ENCODE measurements at regions not wholly inside any gene's neighbourhood (a gene's known extent, or its start where the extent isn't known, plus 50 kb on each side); places are given as distances from the start of the nearest gene placed in this dataset.
"Not testable (repeated sequence)": the region's sequence is repeated elsewhere in the genome, so short reads cannot be mapped to it uniquely, and the experiment has no call there.

DNA sequence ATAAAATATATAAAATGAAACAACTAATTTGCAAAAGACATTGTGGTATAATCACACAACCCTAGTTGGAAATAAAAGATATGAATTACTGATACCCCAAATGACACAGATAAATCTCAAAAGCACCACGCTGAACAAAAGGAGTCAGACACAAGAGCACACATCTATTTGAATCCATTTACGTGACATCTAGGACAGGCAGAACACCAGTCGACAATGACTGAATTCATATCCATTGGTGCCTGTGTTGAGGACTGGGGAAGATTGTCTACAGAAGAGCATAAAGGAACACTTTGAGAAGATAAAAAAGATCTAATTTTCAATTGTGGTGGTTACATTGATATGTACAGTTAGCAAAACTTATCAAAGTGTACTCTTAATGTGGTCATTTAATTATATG, 874.1 kb downstream of the LTN1 start (continued):
- TF ChIP-seq SIN3B (IDR thresholded peaks at IDR 0.05; ENCODE audit: low read depth) (no peak), ZNF780A (CRISPR knock-in tag; IDR thresholded peaks at IDR 0.05) (no peak), RNF219 (CRISPR knock-in tag; IDR thresholded peaks at IDR 0.05) (no peak), TBL1XR1 (IDR thresholded peaks at IDR 0.05; ENCODE audit: low read length in 2 of 2) (no peak)
- TF ChIP-seq, protein P1, sequence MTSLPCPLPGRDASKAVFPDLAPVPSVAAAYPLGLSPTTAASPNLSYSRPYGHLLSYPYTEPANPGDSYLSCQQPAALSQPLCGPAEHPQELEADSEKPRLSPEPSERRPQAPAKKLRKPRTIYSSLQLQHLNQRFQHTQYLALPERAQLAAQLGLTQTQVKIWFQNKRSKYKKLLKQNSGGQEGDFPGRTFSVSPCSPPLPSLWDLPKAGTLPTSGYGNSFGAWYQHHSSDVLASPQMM (CRISPR knock-in tag; IDR thresholded peaks at IDR 0.05): no peak
- TF ChIP-seq, protein P2, sequence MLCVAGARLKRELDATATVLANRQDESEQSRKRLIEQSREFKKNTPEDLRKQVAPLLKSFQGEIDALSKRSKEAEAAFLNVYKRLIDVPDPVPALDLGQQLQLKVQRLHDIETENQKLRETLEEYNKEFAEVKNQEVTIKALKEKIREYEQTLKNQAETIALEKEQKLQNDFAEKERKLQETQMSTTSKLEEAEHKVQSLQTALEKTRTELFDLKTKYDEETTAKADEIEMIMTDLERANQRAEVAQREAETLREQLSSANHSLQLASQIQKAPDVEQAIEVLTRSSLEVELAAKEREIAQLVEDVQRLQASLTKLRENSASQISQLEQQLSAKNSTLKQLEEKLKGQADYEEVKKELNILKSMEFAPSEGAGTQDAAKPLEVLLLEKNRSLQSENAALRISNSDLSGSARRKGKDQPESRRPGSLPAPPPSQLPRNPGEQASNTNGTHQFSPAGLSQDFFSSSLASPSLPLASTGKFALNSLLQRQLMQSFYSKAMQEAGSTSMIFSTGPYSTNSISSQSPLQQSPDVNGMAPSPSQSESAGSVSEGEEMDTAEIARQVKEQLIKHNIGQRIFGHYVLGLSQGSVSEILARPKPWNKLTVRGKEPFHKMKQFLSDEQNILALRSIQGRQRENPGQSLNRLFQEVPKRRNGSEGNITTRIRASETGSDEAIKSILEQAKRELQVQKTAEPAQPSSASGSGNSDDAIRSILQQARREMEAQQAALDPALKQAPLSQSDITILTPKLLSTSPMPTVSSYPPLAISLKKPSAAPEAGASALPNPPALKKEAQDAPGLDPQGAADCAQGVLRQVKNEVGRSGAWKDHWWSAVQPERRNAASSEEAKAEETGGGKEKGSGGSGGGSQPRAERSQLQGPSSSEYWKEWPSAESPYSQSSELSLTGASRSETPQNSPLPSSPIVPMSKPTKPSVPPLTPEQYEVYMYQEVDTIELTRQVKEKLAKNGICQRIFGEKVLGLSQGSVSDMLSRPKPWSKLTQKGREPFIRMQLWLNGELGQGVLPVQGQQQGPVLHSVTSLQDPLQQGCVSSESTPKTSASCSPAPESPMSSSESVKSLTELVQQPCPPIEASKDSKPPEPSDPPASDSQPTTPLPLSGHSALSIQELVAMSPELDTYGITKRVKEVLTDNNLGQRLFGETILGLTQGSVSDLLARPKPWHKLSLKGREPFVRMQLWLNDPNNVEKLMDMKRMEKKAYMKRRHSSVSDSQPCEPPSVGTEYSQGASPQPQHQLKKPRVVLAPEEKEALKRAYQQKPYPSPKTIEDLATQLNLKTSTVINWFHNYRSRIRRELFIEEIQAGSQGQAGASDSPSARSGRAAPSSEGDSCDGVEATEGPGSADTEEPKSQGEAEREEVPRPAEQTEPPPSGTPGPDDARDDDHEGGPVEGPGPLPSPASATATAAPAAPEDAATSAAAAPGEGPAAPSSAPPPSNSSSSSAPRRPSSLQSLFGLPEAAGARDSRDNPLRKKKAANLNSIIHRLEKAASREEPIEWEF (CRISPR knock-in tag; IDR thresholded peaks at IDR 0.05): no peak
- TF ChIP-seq, protein P3, sequence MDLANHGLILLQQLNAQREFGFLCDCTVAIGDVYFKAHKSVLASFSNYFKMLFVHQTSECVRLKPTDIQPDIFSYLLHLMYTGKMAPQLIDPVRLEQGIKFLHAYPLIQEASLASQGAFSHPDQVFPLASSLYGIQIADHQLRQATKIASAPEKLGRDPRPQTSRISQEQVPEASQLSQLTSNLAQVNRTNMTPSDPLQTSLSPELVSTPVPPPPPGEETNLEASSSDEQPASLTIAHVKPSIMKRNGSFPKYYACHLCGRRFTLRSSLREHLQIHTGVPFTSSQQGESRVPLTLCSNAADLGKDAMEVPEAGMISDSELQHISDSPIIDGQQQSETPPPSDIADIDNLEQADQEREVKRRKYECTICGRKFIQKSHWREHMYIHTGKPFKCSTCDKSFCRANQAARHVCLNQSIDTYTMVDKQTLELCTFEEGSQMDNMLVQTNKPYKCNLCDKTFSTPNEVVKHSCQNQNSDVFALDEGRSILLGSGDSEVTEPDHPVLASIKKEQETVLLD (IDR thresholded peaks at IDR 0.05): no peak

- H3K27me3 ChIP-seq (ENCODE audit: control insufficient read depth in 2 of 2, insufficient read depth in 2 of 2, low read length in 2 of 2); H3K79me2 ChIP-seq (ENCODE audit: control insufficient read depth, insufficient read depth, low read length); H3K9ac ChIP-seq (ENCODE audit: insufficient read depth in 1 of 2, low read depth in 2 of 2, low read length in 2 of 2); CTCF ChIA-PET (ENCODE audit: low intra/inter-chr PET ratio); FAIRE-seq; H3K4me3 ChIP-seq; H3K4me1 ChIP-seq (replicated peaks in 1 of 2; ENCODE audit: control insufficient read depth in 2 of 2, insufficient read depth in 2 of 2, low read length in 2 of 2); BruUV-seq (replicated peaks); H2AFZ ChIP-seq (ENCODE audit: low read depth, low read length); H3K4me2 ChIP-seq (ENCODE audit: insufficient read depth, low read length); H3K9me1 ChIP-seq (ENCODE audit: control insufficient read depth, insufficient read depth, low read length); DNase-seq (ENCODE audit: extremely low read depth in 1 of 4, low spot score in 3 of 4); ATAC-seq; POLR2A ChIA-PET; H3K36me3 ChIP-seq (ENCODE audit: control insufficient read depth, insufficient read depth, low read length); intact Hi-C loops (cut with micrococcal nuclease); in situ Hi-C loops (cut with MboI); H3K27ac ChIP-seq (ENCODE audit: extremely low read depth, low read depth, low read length); H3K9me3 ChIP-seq (replicated peaks; ENCODE audit: control insufficient read depth, insufficient read depth, low read depth, low read length); H4K20me1 ChIP-seq (replicated peaks; ENCODE audit: control insufficient read depth, insufficient read depth, low read length): not testable (repeated sequence)
- WGBS (ENCODE audit: insufficient coverage, low coverage, missing lambda C conversion rate): 3% methylated on average over 5 of the region's 5 CpGs
Measured at GRCh38 chr21:28114986-28115385, 877.7 kb downstream of the LTN1 start.
